ENCODE measurements at regions not wholly inside any gene's neighbourhood (a gene's known extent, or its start where the extent isn't known, plus 50 kb on each side); places are given as distances from the start of the nearest gene placed in this dataset.

DNA sequence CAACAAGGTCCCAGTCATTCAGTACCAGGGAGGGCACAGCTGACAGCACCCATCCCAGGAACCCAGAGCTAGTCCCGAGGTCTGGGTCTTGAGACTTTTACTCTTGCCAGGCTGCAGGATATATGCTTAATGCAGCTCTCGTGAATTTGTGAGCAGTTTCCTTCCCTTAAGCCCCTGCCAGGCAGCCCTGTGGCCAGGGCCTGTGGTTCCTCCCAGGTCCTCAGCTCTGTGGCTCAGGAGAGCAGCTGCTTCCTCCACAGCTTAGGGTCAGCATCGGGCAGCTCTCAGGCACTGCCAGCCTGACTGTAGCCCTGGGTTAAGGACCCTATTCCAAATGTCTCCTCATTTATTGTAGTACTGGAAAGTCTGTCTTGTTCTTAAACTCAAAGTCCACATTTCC lies 1384.8 kb downstream of the RPIA start:
- TF ChIP-seq CTCF (conservative IDR thresholded peaks at IDR 0.05; ENCODE audit: low read length) (no peak), EZH2phosphoT487 (IDR thresholded peaks at IDR 0.05; ENCODE audit: borderline replicate concordance, low read depth, low read length) (no peak)
